Hepatocyte (in vitro differentiated cells): ENCODE measurements at regions not wholly inside any gene's neighbourhood (a gene's known extent, or its start where the extent isn't known, plus 50 kb on each side); places are given as distances from the start of the nearest gene placed in this dataset.

Experiments used
- CTCF ChIP-seq: fragments of 200-600 bp; sonication (generic); IDR thresholded peaks from 2 replicates; pipeline ENCODE4 v1.5.1; 2016; ENCODE audit warnings: antibody characterized with exemption, mild to moderate bottlenecking; ENCODE audit not compliant: poor library complexity
- EZH2 ChIP-seq: fragments of 200-600 bp; sonication (generic); IDR thresholded peaks from 2 replicates; pipeline ENCODE4 v1.6.1; 2016; ENCODE audit warnings: antibody characterized with exemption, mild to moderate bottlenecking, borderline replicate concordance
- EZH2phosphoT487 ChIP-seq: fragments of 200-600 bp; sonication (generic); IDR thresholded peaks from one replicate; pipeline ENCODE4 v1.6.1; 2018; ENCODE audit warnings: antibody characterized with exemption, mild to moderate bottlenecking, low read depth, moderate library complexity; ENCODE audit not compliant: unreplicated experiment, severe bottlenecking

GRCh38 chr13:80097561-80097960 is 243.4 kb downstream of the SPRY2 start:
- TF ChIP-seq CTCF = no peak
- no peak for TF ChIP-seq EZH2phosphoT487
- TF ChIP-seq EZH2 = no peak
